Chondrocyte (in vitro differentiated cells): ENCODE measurements at regions not wholly inside any gene's neighbourhood (a gene's known extent, or its start where the extent isn't known, plus 50 kb on each side); places are given as distances from the start of the nearest gene placed in this dataset.

Experiments used
- DNase-seq: peaks from one replicate; pipeline ENCODE4 v3.0.0; 2021; ENCODE audit warnings: mixed read lengths, low spot score
- H3K27ac Mint-ChIP-seq: one replicate; pipeline ENCODE4 v1.8.0; 2021; ENCODE audit warnings: mild to moderate bottlenecking, moderate library complexity, mixed read lengths; ENCODE audit not compliant: unreplicated experiment
- H3K27me3 Mint-ChIP-seq: 2 replicates; pipeline ENCODE4 v1.8.0; 2021; ENCODE audit warnings: low read depth, mixed read lengths
- H3K36me3 Mint-ChIP-seq: 2 replicates; pipeline ENCODE4 v1.8.0; 2021; ENCODE audit warnings: low read depth, mixed read lengths
- H3K4me1 Mint-ChIP-seq: 2 replicates; pipeline ENCODE4 v1.8.0; 2021; ENCODE audit warnings: low read depth, mild to moderate bottlenecking, mixed read lengths
- H3K4me3 Mint-ChIP-seq: one replicate; pipeline ENCODE4 v1.8.0; 2021; ENCODE audit warnings: mild to moderate bottlenecking, moderate library complexity, mixed read lengths; ENCODE audit not compliant: unreplicated experiment
- H3K9me3 Mint-ChIP-seq: 2 replicates; pipeline ENCODE4 v1.8.0; 2021; ENCODE audit warnings: low read depth, mixed read lengths
- CTCF ChIP-seq: fragments of 200-600 bp; sonication (generic); IDR thresholded peaks from 2 replicates; pipeline ENCODE4 v1.5.0; 2021; ENCODE audit warnings: antibody characterized with exemption, mild to moderate bottlenecking, moderate library complexity

- TF ChIP-seq CTCF, result no peak
- no peak overlapping the region for H3K4me3 Mint-ChIP-seq
- H3K27ac Mint-ChIP-seq, result no peak overlapping the region
- peaks cover 9% of the 10 kb centered on the region for H3K9me3 Mint-ChIP-seq
- H3K4me1 Mint-ChIP-seq, result peaks cover 28% of the 10 kb centered on the region
- DNase-seq, result no peak
- peaks cover 2% of the 10 kb centered on the region for H3K36me3 Mint-ChIP-seq
- H3K27me3 Mint-ChIP-seq, result no peaks in the 10 kb centered on the region
These were observed 296.9 kb downstream of the MN1 start for GRCh38 chr22:27504360-27505253.

- no peak for DNase-seq
- TF ChIP-seq CTCF, result no peak
- H3K36me3 Mint-ChIP-seq, result peaks cover 2% of the 10 kb centered on the region
- H3K4me3 Mint-ChIP-seq, result no peak overlapping the region
- no peaks in the 10 kb centered on the region for H3K27me3 Mint-ChIP-seq
- no peak overlapping the region for H3K27ac Mint-ChIP-seq
- H3K4me1 Mint-ChIP-seq, result peaks cover 41% of the 10 kb centered on the region
- H3K9me3 Mint-ChIP-seq, result peaks cover 9% of the 10 kb centered on the region
These were observed 294.4 kb downstream of the MN1 start for GRCh38 chr22:27507111-27507611.

GRCh38 chr22:27507935-27508526 is 293.5 kb downstream of the MN1 start:
- peaks cover 50% of the 10 kb centered on the region for H3K4me1 Mint-ChIP-seq
- peaks cover 2% of the 10 kb centered on the region for H3K36me3 Mint-ChIP-seq
- peaks cover 9% of the 10 kb centered on the region for H3K9me3 Mint-ChIP-seq
- TF ChIP-seq CTCF, result no peak
- no peak overlapping the region for H3K27ac Mint-ChIP-seq
- no peak overlapping the region for H3K4me3 Mint-ChIP-seq
- DNase-seq, result no peak
- no peaks in the 10 kb centered on the region for H3K27me3 Mint-ChIP-seq

GRCh38 chr22:27509132-27509920 is 292.2 kb downstream of the MN1 start:
- H3K27ac Mint-ChIP-seq, result no peak overlapping the region
- H3K4me1 Mint-ChIP-seq, result peaks cover 53% of the 10 kb centered on the region
- H3K27me3 Mint-ChIP-seq, result no peaks in the 10 kb centered on the region
- H3K36me3 Mint-ChIP-seq, result no peaks in the 10 kb centered on the region
- no peak for DNase-seq
- no peak for TF ChIP-seq CTCF
- H3K9me3 Mint-ChIP-seq, result no peaks in the 10 kb centered on the region
- no peak overlapping the region for H3K4me3 Mint-ChIP-seq

- no peak overlapping the region for H3K27ac Mint-ChIP-seq
- DNase-seq, result no peak
- TF ChIP-seq CTCF, result no peak
- H3K36me3 Mint-ChIP-seq, result no peaks in the 10 kb centered on the region
- H3K9me3 Mint-ChIP-seq, result no peaks in the 10 kb centered on the region
- H3K27me3 Mint-ChIP-seq, result no peaks in the 10 kb centered on the region
- H3K4me1 Mint-ChIP-seq, result peaks cover 60% of the 10 kb centered on the region
- H3K4me3 Mint-ChIP-seq, result no peak overlapping the region
These were observed 291.5 kb downstream of the MN1 start for GRCh38 chr22:27510024-27510423.
